ENCODE measurements at regions not wholly inside any gene's neighbourhood (a gene's known extent, or its start where the extent isn't known, plus 50 kb on each side); places are given as distances from the start of the nearest gene placed in this dataset.
"Not testable (repeated sequence)": the region's sequence is repeated elsewhere in the genome, so short reads cannot be mapped to it uniquely, and the experiment has no call there.

- H3K27me3 Mint-ChIP-seq: no peaks in the 10 kb centered on the region
- no peaks in the 10 kb centered on the region for H3K4me1 Mint-ChIP-seq
- H3K27ac Mint-ChIP-seq: no peak overlapping the region
- no peaks in the 10 kb centered on the region for H3K36me3 Mint-ChIP-seq
- H3K4me3 Mint-ChIP-seq: no peak overlapping the region
- H3K9me3 Mint-ChIP-seq: peaks cover 3% of the 10 kb centered on the region
- DNase-seq: no peak
Measured at GRCh38 chr18:27312153-27312552, 127.0 kb upstream of the CHST9 start.

DNA sequence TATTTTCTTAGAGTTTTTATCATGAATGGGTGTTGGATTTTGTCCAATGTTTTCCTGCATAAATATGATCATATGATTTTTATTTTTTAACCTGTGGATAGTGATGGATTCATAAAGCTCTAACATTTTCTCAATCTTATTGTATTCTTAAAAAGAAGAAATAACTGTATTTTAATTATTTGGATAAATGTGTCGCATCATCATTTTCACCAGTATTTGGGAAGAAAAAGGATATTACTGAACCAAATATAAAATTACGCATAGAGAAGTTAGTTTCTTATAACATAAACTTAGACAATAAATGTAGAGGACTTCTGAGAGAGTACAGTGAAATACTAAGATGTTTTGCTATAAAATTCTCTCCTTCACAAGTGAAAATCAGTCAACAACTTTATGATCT, 126.0 kb upstream of the CHST9 start:
- DNase-seq: no peak
- Mint-ChIP-seq H3K27ac (no peak overlapping the region), H3K4me3 (no peak overlapping the region), H3K36me3 (no peaks in the 10 kb centered on the region), H3K9me3 (peaks cover 5% of the 10 kb centered on the region), H3K27me3 (no peaks in the 10 kb centered on the region), H3K4me1 (no peaks in the 10 kb centered on the region)

DNA sequence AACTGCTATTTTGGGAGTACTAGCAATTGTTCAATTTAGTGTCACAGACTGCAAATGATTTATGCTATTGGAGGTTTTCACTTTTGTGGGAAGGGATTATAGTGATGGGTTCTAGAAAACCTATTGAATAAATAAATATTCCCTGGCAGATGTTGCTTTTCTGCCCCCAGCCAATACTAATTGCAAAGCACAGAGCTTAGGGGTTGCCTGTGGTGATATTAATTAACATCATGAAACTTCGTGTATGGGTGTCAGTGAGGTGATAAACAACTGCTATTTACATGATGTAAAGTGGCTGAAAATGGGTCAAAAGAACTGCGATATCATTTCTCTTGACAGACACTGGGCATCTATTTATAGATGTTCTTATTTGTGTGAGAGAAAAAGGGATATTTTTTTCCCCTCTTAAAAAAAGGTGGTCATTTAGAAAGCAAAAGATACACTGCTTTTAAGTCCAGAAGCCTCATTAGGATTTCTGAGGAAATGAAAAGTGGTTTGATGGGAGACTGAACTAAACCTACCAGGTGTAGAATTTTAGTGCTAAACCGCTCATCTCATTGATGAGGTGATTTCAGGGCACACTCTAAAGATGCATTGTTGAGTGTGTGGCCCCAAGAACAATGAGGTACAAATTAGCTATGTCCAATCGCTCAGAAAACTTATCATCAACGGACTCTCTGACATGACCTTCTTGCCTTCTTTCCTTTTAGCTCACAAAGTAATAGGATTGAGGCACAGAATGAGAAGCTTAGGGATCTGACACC, 116.7 kb upstream of the CHST9 start:
- Mint-ChIP-seq H3K4me3 (no peak overlapping the region), H3K9me3 (peaks cover 1% of the 10 kb centered on the region), H3K27ac (no peak overlapping the region)

DNA sequence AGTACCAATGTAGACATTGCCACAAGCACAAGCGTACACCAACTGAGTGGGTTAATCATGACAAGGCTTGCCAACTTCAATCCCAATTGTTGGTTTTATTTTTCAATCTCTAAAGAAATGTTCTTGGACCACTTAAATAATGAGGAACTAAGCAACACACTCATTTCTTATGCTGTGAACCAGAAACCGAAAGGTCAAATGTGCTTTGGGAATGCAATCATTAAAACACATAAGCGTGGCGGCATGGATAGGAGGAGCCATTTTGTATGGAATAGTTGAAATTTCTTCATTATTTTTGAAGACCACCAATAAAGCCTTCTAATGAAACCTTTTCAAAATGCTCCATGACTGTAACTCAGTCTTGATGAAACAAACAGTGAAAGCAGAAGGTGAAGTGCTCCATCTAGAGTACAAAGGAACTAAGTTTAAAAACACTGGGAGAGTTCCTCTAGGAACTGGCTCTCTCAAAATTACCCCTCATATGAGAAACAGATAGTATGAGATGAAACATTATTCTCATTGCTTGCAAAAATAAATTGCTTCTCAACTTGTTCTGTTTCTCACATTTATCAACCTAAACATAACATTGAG, 113.2 kb upstream of the CHST9 start:
- no peaks in the 10 kb centered on the region for H3K4me1 Mint-ChIP-seq
- DNase-seq: no peak
- H3K9me3 Mint-ChIP-seq: peaks cover 3% of the 10 kb centered on the region
- H3K27me3 Mint-ChIP-seq: no peaks in the 10 kb centered on the region
- no peak overlapping the region for H3K27ac Mint-ChIP-seq
- H3K36me3 Mint-ChIP-seq: no peaks in the 10 kb centered on the region
- no peak overlapping the region for H3K4me3 Mint-ChIP-seq

More for the DNA sequence above, 116.7 kb upstream of the CHST9 start:
- DNase-seq: no peak
- no peaks in the 10 kb centered on the region for H3K4me1 Mint-ChIP-seq
- no peaks in the 10 kb centered on the region for H3K36me3 Mint-ChIP-seq
- H3K27me3 Mint-ChIP-seq: no peaks in the 10 kb centered on the region

GRCh38 chr18:27285973-27286562, 101.0 kb upstream of the CHST9 start:
- not testable (repeated sequence) for H3K9me3 Mint-ChIP-seq, H3K4me3 Mint-ChIP-seq, H3K4me1 Mint-ChIP-seq, H3K27me3 Mint-ChIP-seq, DNase-seq, H3K36me3 Mint-ChIP-seq, H3K27ac Mint-ChIP-seq

- H3K27ac Mint-ChIP-seq: no peak overlapping the region
- no peaks in the 10 kb centered on the region for H3K36me3 Mint-ChIP-seq
- no peaks in the 10 kb centered on the region for H3K27me3 Mint-ChIP-seq
- no peak for DNase-seq
- no peak overlapping the region for H3K4me3 Mint-ChIP-seq
- no peaks in the 10 kb centered on the region for H3K4me1 Mint-ChIP-seq
- H3K9me3 Mint-ChIP-seq: peaks cover 2% of the 10 kb centered on the region
Measured at GRCh38 chr18:27278131-27278530, 93.0 kb upstream of the CHST9 start.

DNA sequence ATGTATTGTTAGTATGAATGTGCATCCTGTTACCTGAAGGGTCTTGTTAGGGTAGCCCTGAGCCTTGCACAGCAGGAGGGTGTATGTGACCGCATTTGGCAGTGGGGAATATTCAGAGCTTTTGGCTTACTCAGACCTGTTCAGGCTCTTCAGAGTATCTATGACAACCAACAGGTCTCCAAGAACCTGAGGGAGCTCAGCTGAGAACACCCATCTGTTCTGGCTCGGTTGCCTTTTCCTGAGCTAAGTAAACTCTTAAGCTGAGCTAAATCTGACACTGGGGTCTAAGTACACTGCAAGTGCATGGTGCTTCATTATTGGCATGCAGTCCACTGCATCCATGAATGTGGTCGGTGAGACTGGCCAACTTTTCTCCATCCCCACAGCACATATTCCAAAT, 92.4 kb upstream of the CHST9 start:
- no peak overlapping the region for H3K4me3 Mint-ChIP-seq
- peaks cover 2% of the 10 kb centered on the region for H3K9me3 Mint-ChIP-seq
- no peaks in the 10 kb centered on the region for H3K36me3 Mint-ChIP-seq
- no peak overlapping the region for H3K27ac Mint-ChIP-seq
- no peak for DNase-seq
- no peaks in the 10 kb centered on the region for H3K27me3 Mint-ChIP-seq
- H3K4me1 Mint-ChIP-seq: no peaks in the 10 kb centered on the region

- DNase-seq: no peak
- H3K4me1 Mint-ChIP-seq: no peaks in the 10 kb centered on the region
- no peaks in the 10 kb centered on the region for H3K36me3 Mint-ChIP-seq
- peaks cover 2% of the 10 kb centered on the region for H3K9me3 Mint-ChIP-seq
- H3K27ac Mint-ChIP-seq: no peak overlapping the region
- H3K4me3 Mint-ChIP-seq: no peak overlapping the region
- H3K27me3 Mint-ChIP-seq: no peaks in the 10 kb centered on the region
Measured at GRCh38 chr18:27276886-27277285, 91.8 kb upstream of the CHST9 start.

DNA sequence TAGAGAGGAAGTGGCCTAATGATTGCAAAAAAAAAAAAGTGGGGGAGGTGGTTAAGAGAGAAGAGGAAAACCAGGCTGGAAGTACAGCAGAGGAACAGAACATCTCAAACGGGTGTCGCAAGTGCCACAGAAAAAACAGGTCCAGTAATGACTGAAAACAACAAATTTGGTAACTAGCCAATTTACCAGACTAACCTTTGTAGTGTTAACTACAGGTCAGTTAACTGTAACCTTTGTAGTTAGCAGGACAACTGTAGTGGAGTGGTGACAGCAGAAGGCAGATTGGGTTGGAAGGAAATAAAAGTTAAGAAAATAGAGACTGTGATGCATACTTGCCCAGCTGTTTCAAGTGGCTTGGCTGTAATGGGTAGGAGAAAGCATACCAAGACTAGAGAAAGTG, 91.4 kb upstream of the CHST9 start:
- H3K36me3 Mint-ChIP-seq: no peaks in the 10 kb centered on the region
- no peaks in the 10 kb centered on the region for H3K4me1 Mint-ChIP-seq
- DNase-seq: no peak
- no peak overlapping the region for H3K4me3 Mint-ChIP-seq
- H3K9me3 Mint-ChIP-seq: peaks cover 5% of the 10 kb centered on the region
- H3K27ac Mint-ChIP-seq: no peak overlapping the region
- no peaks in the 10 kb centered on the region for H3K27me3 Mint-ChIP-seq

DNA sequence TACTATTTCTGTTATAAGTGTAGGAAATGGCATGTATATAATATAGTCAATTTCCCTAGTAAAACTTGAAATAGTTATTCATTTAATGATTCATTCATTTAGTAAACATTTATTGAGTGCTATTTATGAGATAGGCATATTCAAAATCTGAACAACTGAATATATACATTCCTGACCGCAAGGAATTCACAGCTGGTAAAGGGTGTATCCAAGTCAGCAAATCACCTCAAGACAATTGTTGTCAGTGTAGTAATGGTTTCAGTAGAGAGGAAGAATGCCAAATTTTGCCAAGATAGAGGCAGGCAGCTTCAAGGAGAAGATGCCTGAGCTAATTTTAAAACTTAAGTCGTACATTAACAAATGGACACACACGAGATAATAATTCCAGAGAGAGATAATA, 89.8 kb upstream of the CHST9 start:
- DNase-seq: no peak
- Mint-ChIP-seq H3K36me3 (no peaks in the 10 kb centered on the region), H3K27me3 (no peaks in the 10 kb centered on the region), H3K27ac (no peak overlapping the region), H3K9me3 (peaks cover 8% of the 10 kb centered on the region), H3K4me3 (no peak overlapping the region), H3K4me1 (no peaks in the 10 kb centered on the region)

GRCh38 chr18:27270508-27270907, 85.4 kb upstream of the CHST9 start:
- H3K9me3 Mint-ChIP-seq: peaks cover 7% of the 10 kb centered on the region
- no peaks in the 10 kb centered on the region for H3K4me1 Mint-ChIP-seq
- H3K36me3 Mint-ChIP-seq: no peaks in the 10 kb centered on the region
- H3K27me3 Mint-ChIP-seq: no peaks in the 10 kb centered on the region
- no peak for DNase-seq
- no peak overlapping the region for H3K27ac Mint-ChIP-seq
- no peak overlapping the region for H3K4me3 Mint-ChIP-seq

- Mint-ChIP-seq H3K4me1 (no peaks in the 10 kb centered on the region), H3K9me3 (peaks cover 9% of the 10 kb centered on the region), H3K4me3 (no peak overlapping the region), H3K27me3 (no peaks in the 10 kb centered on the region), H3K36me3 (no peaks in the 10 kb centered on the region), H3K27ac (no peak overlapping the region)
- DNase-seq: no peak
Measured at GRCh38 chr18:27263369-27263768, 78.3 kb upstream of the CHST9 start.

GRCh38 chr18:27261769-27262549, 76.9 kb upstream of the CHST9 start:
- Mint-ChIP-seq H3K4me3 (no peak overlapping the region), H3K27me3 (no peaks in the 10 kb centered on the region)

DNA sequence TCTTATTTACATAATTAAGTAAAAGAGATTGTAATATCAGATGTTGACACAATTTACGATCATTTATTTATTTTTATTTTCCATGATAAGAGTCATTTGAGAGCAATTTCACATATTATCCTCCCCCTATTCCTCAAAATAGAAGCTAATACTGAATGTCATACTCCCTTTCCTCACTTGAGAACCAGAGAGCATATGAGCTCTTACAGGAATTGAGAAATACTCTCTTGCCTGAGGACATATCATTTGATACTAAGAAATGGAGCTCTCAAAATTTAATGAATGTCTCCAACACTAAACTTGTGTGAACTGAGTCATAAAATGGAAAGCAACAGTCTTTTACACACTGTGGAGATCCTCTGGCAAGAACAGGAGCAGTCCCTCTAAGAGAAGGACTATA, 68.5 kb upstream of the CHST9 start:
- DNase-seq: no peak
- Mint-ChIP-seq H3K36me3 (no peaks in the 10 kb centered on the region), H3K4me1 (no peaks in the 10 kb centered on the region), H3K27me3 (no peaks in the 10 kb centered on the region), H3K9me3 (peaks cover 4% of the 10 kb centered on the region), H3K27ac (no peak overlapping the region), H3K4me3 (no peak overlapping the region)

More at GRCh38 chr18:27261769-27262549, 76.9 kb upstream of the CHST9 start:
- H3K27ac Mint-ChIP-seq: no peak overlapping the region
- no peak for DNase-seq
- peaks cover 8% of the 10 kb centered on the region for H3K9me3 Mint-ChIP-seq
- H3K4me1 Mint-ChIP-seq: no peaks in the 10 kb centered on the region
- H3K36me3 Mint-ChIP-seq: no peaks in the 10 kb centered on the region

DNA sequence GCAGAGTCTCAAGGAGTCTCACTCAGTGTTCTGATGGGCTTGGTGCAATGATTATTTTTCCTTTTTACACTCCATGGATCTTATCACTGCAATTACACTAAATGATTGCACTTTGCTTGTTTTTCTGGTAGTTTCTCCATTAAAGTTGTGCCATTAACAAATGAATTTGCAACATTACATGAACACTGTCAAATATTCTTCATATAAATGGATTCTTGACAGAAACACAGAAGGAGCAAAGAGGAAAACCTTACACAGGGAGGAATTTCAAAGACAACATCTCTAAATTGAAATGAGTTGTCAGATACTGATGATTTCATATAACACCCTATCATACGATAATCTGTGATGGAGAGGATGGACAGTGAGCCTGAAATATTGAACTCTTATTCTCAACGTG, 65.4 kb upstream of the CHST9 start:
- Mint-ChIP-seq H3K4me3 (no peak overlapping the region), H3K4me1 (no peaks in the 10 kb centered on the region), H3K27ac (no peak overlapping the region), H3K27me3 (no peaks in the 10 kb centered on the region), H3K36me3 (no peaks in the 10 kb centered on the region), H3K9me3 (peaks cover 3% of the 10 kb centered on the region)
- no peak for DNase-seq

Measured in activated naive CD8-positive, alpha-beta T cell treated with anti-CD3 and anti-CD28 coated beads for 36 hours (primary cell).